Stimulated activated CD8-positive, alpha-beta memory T cell treated with anti-CD3 and anti-CD28 coated beads, Interleukin-4, amount 100 ng/mL, for 48 hours (primary cell): ENCODE measurements at regions not wholly inside any gene's neighbourhood (a gene's known extent, or its start where the extent isn't known, plus 50 kb on each side); places are given as distances from the start of the nearest gene placed in this dataset.

Experiments
- DNase-seq: peaks from one replicate; pipeline ENCODE4 v3.0.0-alpha.2; 2020

DNA sequence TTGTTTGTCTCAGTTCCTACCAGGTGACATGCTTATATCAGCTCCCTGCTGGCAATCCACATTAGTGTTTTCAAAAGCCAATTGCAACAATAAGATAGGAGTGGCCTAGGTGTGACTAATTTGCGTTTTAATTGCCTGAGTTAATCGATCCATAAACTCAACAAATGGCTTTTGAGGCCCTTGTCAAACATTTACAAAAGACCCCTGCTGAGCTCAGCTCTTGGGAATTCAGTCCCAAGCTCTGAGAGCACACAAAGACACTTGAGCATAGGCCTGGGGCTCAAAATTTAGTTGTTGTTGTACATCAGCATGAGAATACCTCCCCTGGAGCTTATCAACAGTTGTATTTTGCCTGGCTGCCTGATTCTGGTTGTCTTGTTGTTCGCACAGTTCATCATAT is 1134.4 kb upstream of the TSPY4 start:
- no peak for DNase-seq

DNA sequence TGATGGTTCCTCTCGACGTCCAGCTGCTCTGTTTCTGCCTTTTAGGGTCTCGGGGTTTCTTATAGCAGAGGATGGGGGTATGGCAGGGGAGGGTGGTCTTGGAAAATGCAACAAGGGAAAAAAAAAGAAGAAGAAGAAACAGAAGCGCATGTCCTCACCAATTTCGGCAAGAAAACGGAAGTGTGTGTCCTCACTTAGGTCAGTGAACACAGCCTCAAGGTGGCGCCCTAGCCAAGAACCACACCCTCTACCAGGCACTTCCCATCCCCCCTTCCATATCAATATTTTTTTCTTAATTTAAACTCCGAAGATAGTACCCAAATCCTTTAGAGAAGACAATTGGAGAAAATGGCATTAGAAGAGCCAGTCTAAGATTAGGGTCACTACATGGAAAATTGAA is 1096.1 kb upstream of the TSPY4 start:
- peak; percentile 24 for DNase-seq

DNA sequence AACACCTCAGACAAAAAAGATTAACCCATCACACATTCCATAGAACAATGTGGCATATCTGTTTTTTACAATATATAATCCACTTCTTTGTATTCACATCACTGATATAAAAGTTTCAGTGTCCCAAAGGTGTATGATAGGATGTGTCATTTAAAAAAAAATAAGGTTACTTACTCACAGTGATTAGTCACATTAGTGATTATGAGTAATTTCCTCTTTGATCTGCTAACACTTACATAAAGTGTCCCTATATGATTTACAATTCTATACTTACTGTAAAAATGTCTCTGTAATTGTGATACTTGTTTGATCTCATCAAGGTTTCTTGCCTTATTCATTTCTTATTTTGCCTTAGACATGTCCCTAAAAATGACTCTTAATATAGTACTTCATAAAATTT is 1063.5 kb upstream of the TSPY4 start:
- DNase-seq = no peak

DNA sequence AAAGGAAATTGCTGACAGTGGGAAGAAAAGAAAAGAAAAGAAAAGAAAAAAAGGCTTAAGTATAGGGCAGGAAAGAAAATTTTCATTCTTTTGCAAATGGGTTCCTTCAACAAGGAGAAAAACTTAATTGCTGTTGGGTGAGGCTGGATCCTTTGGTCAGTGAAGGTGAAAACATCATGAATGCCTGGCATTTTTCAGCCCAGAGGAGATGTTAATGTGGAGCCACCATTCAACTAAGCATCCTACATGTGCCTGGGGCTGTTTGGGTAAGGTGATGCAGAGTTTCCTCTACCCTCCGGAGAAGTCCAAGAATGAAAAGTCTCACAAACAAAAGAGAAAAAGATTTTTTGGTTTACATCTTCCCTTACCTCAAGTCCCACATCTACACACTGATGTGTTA is 1032.2 kb upstream of the TSPY4 start:
- no peak for DNase-seq

DNA sequence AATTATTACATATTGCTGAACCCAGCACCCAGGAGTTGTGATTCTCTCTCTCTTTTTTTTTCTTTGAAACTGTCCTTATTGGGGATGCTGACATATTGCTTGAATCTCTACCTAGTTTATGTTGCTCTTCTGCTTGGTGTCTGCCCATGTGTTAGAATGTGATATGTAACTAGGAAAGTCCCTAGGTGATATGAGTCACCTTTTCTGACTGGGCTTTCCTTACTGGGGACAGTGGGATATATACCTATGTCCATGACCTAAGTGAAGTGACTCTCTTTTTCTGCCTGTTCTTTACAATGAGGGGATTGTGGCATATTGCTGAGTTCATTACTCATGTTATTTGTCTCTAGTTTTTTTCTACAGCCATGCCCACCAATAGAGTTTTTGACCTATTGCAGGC is 1013.2 kb upstream of the TSPY4 start:
- DNase-seq = no peak

- no peak for DNase-seq
These were observed 1010.3 kb upstream of the TSPY4 start for GRCh38 chrY:8326944-8327343.

DNA sequence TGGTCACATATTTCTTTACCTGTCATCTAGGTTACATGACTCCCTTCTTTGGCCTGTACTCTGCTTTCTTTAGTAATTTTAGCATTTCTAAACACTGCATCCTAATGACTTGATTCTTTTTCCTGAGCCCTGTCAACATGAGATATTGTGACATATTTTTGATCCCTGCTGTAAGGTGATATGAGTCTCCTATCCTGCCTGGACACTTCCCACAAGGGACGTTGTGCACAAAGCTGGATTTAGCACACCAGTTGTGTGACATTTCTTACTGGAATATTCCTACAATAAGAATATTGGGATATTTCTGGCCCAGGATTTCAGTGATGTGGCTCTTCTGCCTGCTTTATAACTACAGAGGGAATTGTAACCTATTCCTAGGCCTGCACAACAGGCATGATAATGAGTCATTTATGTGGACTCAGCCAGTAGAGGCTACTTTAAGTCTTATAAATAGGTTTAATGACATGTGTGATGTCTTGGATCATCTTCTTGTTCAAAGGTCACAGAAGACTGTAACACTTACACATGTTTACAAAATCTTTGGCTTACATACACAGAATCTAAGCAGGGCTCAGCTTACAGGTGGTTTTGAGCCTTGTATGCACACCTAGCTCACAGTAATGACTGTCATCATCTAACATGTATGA is 1009.4 kb upstream of the TSPY4 start:
- no peak for DNase-seq

- no peak for DNase-seq
These were observed 1007.8 kb upstream of the TSPY4 start for GRCh38 chrY:8329431-8329830.

DNA sequence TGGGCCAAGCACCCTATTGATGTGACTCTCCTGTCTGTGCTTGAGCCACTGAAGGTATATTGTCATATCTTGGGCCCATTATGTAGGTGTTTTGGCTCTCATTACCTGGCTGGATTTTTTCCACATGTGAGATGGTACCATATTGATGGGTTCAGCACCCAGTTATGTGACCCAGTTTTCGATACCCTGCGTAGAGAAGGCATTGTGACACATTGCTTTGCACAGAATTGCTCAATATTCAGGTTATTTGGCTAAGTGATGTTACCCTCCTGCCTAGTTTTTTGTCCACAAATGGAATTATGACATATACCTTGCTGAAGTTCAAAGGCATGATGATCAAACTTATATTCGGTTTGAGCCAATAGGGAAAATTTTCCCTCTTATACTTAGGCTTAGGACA is 1007.3 kb upstream of the TSPY4 start:
- no peak for DNase-seq

- DNase-seq = no peak
These were observed 1003.9 kb upstream of the TSPY4 start for GRCh38 chrY:8333328-8333727.

DNA sequence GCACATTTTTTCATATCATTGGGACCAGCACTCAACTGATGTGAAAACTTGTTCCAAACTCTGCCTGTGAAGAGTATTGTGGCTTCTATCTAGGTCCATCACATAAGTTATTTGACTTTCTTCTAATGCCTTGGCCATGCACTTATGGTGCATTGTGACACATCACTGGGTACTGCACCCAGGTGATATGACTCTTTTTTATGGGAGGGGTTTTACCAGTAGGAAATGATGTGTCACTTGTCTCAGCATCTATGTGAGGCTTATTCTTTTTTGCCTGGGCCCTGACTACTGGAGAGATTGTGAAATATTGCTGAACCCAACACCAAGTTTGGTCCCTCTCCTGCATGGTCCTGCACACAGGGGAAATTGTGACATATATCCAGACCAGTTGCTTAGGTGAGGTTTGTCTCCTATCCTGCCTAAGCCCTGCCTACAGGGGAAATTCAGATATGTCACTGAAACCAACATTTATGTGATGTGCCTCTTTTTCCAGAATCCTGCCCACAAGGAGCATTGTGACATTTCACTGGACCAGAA is 1001.9 kb upstream of the TSPY4 start:
- no peak for DNase-seq

GRCh38 chrY:8336112-8336774 is 1001.0 kb upstream of the TSPY4 start:
- DNase-seq = no peak

GRCh38 chrY:8341000-8341399 is 996.3 kb upstream of the TSPY4 start:
- DNase-seq = no peak

GRCh38 chrY:8342173-8342572 is 995.1 kb upstream of the TSPY4 start:
- no peak for DNase-seq

DNA sequence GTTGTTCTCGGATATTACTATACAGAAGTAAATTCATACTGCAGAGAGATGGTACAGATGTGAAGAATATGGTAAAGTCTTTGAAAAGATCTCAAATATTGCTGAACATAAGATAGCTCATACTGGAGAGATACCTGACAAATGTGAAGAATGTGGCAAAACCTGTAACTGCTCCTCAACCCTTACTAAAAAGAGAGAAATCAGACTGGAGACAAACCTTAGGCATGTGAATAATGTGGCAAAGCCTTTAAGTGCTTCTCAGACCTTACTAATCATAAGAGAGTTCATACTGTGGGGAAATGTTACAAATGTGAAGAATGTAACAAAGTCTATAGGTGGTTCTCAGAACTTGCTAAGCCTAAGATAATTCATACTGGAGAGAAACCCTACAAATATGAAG is 986.0 kb upstream of the TSPY4 start:
- no peak for DNase-seq

GRCh38 chrY:8352201-8352600 is 985.1 kb upstream of the TSPY4 start:
- DNase-seq = no peak

- no peak for DNase-seq
These were observed 979.1 kb upstream of the TSPY4 start for GRCh38 chrY:8358161-8358560.

- DNase-seq = no peak
These were observed 975.5 kb upstream of the TSPY4 start for GRCh38 chrY:8361715-8362114.

DNA sequence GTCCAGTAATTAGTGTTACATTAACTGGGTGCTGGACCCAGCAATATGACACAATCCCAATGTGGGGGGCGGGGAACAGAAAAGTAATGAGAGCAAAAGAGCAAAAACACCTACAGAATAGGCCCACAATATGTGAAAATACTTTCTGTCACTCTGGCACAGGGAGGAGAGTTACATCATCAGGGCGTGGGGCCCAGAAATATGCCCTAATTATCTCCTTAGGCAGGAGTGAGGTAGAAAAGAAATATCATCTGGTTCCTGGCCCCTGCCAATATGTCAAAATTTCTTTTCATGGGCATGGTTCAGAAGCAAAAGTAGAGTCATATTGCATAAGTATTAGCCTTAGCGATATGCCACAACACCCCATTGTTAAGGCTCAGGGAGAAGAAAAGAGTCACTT is 959.8 kb upstream of the TSPY4 start:
- DNase-seq = no peak

GRCh38 chrY:8379800-8380199 is 957.5 kb upstream of the TSPY4 start:
- DNase-seq = no peak

- no peak for DNase-seq
These were observed 955.8 kb upstream of the TSPY4 start for GRCh38 chrY:8381425-8381824.

DNA sequence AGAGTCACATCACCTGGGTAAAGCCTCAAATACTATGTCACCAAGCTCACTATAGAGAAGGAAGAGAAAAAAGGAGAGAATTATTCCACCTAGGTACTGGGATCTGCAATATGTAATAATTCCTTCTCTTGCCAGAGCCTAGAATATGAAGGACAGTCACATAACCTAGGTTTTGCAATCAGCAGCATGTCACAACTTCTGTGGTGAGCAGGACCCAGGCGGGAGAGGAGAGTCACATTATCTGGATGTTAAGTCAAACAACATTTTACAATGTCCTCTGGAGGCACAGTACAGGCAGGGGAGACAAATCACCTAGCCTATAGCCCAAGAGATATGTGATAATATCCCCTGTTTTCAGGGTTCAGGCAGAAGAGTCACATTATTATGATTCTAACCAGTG is 951.2 kb upstream of the TSPY4 start:
- no peak for DNase-seq

GRCh38 chrY:8388512-8388911 is 948.8 kb upstream of the TSPY4 start:
- DNase-seq = no peak

- DNase-seq = no peak
These were observed 947.0 kb upstream of the TSPY4 start for GRCh38 chrY:8390310-8390709.

GRCh38 chrY:8393246-8393645 is 944.0 kb upstream of the TSPY4 start:
- no peak for DNase-seq
